Panc1 (cell line): ENCODE measurements at regions not wholly inside any gene's neighbourhood (a gene's known extent, or its start where the extent isn't known, plus 50 kb on each side); places are given as distances from the start of the nearest gene placed in this dataset.

Source experiments
- CTCF ChIP-seq: fragments of 450-650 bp; IDR thresholded peaks from 2 replicates; pipeline ENCODE4 v1.5.1; 2017; ENCODE audit warnings: mild to moderate bottlenecking
- POLR2AphosphoS5 ChIP-seq: IDR thresholded peaks from 2 replicates; pipeline ENCODE4 v1.6.1; 2012; ENCODE audit warnings: mild to moderate bottlenecking, low read depth, low read length, moderate library complexity
- REST ChIP-seq, 2 experiments: IDR thresholded peaks; 2 replicates each; pipeline ENCODE4 v1.6.1; 2011 to 2012; ENCODE audit warnings: low read depth in 2 of 2, control low read depth in 1 of 2, low read length in 1 of 2, mild to moderate bottlenecking in 1 of 2, moderate library complexity in 1 of 2; ENCODE audit not compliant: insufficient read depth in 1 of 2
- SIN3A ChIP-seq: IDR thresholded peaks from 2 replicates; pipeline ENCODE4 v1.6.1; 2012; ENCODE audit warnings: low read depth, mild to moderate bottlenecking, low read length, moderate library complexity, borderline replicate concordance; ENCODE audit not compliant: insufficient read depth
- TCF7L2 ChIP-seq: IDR thresholded peaks from 2 replicates; pipeline ENCODE4 v1.6.1; 2011; ENCODE audit warnings: mild to moderate bottlenecking, low read depth, low read length, inconsistent platforms

DNA sequence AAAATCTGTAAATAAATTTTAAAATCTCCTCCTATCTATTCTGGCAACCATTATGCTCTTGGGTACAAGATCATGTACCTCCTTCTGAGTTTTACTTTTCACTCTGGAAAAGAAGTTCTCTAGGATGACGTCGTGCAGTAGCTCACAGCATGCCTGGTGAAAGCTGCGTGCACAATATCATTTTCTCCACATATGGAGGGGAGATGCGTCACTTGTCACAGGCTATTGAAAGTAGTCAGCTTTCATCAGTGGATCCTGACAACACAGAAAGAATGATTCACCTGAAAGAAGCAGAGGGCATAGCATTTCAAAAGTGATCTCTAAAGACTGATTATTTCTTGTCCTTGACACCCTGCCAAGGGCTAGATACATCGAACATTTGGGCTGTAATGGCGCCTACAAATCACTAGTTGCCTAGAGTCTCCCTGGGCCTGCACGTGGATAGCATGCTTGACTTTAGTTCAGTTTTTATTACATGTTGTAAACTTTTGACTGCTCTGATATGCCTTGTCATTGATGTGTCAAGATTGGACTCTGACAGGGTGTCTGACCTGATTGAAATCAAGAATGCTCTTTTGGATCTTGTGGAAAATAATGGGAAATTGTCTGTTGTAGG is 1365.6 kb downstream of the OLFM4 start:
- TF ChIP-seq CTCF (no peak), POLR2AphosphoS5 (no peak), REST (IDR thresholded peaks at IDR 0.05; ENCODE audit: insufficient read depth in 1 of 2, low read depth in 2 of 2, low read length in 1 of 2) (no peak), SIN3A (no peak), TCF7L2 (no peak)
